GM19023 (cell line): ENCODE measurements at regions not wholly inside any gene's neighbourhood (a gene's known extent, or its start where the extent isn't known, plus 50 kb on each side); places are given as distances from the start of the nearest gene placed in this dataset.
"Not testable (repeated sequence)": the region's sequence is repeated elsewhere in the genome, so short reads cannot be mapped to it uniquely, and the experiment has no call there.

Experiments used
- ATAC-seq: cut with Tn5 transposase; IDR thresholded peaks from one replicate; pipeline ENCODE4 v1.9.1; 2021; ENCODE audit warnings: mild to moderate bottlenecking, moderate library complexity; ENCODE audit not compliant: unreplicated experiment

DNA sequence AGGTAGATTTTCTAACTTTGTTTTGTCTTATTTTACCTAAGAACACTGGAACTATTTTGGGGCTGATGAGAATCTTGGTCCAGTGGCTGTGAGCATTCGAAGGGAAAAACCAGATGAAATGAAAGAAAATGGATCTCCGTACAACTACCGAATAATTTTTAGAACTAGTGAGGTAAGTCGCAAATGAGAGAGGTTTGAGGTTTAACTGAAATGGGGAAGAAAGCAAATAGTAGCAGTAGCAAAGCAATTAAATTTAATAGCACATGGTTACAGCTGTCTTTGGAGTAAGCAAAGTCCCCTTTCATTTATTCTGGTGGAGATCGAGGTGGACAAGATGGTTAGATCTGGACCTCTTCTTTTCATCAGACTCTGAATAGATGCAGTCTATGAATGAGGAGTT is 313.5 kb upstream of the RGS6 start:
- ATAC-seq, result no peak

DNA sequence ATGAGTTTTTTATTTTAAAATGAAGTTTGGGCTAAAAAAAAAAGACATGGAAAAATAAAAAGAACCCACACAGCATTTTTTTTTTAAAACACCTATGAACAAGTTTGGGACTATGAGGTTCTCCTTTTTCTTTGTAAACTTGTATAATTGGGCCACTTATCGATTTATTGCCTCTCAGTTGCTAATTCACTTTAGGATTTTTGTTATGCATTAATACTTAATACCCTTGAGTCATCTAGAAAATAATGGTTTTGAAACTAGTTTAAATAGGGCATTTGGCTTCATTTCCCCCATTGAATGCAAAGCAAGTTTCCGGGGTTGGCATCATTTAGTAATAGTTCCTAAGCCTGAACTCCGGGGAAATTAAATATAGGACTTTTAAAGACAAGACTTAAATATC is 312.8 kb upstream of the RGS6 start:
- no peak for ATAC-seq

DNA sequence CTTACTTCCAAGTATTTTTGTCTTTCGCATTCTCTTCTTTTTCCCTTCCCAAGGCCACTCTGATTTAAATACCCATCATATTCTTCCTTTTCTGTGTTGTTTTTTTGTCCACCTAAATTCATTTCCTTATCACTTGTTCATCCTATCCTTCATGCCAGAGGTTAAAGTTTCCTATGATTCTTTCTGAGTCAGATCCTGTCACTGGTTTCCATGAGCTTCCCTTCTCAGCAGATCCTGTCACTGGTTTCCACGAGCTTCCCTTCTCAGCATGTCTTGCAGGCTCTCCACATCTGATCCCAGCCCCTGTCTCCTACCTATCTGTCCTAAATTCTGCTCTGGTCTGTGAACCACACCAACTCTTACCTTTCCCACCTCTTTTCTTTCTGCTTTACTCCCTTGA is 311.8 kb upstream of the RGS6 start:
- ATAC-seq, result no peak

DNA sequence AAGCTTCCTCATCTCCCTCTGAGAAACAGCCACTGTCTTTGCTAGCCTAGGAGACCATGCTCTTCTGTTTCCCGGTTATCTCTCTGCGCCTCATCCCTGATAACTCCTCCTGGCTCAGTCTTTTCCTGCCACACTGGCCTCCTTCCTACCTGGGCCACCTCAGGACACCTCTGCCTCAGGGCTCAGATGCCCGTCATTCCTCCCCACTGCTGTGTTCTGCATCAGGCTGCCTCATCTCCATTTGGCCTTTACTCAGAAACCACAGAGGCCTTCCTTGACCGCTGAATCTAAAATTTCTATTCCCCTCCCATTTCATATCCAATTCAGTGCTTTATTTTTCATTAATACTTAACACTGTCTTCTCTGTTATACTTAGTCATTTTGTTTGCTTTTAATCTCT is 311.0 kb upstream of the RGS6 start:
- no peak for ATAC-seq

DNA sequence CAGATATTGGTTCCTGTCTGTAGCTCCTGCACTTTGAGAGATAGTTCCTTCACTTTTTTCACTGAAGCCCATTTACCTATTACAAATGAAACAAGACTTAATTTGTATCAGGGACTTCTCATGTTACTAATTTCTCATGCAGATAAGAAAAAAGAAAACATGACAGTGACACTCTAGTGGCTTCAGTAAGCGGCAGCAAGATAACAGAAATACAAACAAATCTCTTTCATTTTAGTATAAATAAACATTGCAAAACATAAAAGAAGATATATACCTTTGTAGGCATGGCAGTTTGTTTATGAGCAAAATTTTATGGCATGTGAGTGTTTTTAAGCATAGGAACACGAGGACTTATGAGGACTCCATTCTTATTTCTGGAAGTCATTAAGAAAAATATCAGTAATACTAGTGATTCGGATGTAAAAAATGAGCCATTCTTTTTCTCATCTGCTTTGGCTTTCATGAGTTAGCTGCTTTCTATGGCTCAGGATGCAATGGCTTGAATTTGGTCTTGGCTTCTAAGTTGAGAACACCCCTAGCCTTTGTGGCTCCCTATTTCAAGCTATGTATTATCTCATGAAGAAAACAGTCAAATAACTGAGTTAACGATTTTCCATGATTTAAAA is 310.1 kb upstream of the RGS6 start:
- ATAC-seq, result no peak

DNA sequence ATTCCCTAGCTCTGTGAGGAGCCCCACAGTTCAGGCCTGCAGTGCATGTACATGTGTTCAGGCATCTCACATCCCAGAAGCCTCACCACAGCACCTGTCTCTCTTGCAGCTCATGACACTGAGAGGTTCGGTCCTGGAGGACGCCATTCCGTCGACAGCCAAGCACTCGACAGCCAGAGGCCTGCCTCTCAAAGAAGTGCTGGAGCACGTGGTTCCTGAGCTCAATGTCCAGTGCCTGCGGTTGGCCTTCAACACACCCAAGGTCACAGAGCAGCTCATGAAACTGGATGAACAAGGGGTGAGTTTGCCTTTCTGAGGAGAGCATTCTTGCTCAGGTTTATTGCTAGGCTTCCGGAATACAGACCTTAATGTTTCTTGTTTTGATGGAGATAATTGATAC is 308.3 kb upstream of the RGS6 start:
- no peak for ATAC-seq

DNA sequence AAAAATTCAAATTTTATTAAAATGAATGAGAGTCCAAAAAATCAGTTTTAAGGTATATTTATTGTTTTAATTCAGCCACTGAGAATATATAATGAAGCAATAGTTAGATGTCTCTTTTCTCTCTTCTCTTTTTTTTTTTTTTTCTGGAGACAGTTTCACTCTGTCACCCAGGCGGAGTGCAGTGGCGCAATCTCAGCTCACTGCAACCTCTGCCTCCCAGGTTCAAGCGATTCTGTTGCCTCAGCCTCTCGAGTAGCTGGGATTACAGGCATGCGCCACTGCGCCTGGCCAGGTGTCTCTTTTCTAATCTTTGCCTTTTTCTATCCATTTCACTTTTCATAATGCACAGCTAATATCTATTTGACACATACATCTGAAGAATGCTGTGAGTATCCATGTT is 307.1 kb upstream of the RGS6 start:
- no peak for ATAC-seq

DNA sequence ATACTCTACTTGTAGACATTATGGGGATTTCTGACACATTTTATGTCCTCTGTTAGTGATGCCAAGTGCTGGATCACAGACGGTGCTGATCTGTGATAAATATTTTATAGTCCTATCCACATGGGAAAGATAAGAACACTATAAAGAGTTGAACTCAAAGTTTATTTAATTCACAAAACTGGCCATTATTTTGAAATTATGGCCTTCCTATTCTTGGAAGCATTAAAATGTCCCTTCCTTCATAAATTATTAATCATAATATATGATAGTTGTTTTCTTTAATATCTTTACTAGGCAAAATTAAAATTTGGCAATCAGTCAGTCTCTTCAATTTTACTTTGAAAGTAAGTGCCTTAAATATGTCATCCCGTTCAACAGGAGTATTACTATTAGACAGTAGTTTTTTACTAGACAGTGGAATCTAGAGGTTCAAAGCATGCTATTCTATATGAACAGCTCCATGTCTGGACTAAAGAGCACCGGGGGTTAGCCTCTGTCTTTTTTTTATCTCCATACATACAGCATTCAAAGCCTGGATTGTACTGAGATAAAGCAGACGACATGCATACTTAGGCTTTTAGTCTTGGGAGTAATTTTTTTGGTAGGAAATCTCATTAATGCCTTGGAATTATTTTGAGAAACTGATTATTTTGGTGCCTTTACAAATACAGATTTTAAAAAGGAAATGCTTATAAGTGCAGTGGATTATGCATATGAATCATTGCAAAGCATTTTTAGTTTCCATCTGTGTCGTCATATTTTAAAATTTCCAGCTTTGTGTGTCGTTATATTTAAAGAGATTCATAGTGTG is 306.1 kb upstream of the RGS6 start:
- ATAC-seq, result no peak

DNA sequence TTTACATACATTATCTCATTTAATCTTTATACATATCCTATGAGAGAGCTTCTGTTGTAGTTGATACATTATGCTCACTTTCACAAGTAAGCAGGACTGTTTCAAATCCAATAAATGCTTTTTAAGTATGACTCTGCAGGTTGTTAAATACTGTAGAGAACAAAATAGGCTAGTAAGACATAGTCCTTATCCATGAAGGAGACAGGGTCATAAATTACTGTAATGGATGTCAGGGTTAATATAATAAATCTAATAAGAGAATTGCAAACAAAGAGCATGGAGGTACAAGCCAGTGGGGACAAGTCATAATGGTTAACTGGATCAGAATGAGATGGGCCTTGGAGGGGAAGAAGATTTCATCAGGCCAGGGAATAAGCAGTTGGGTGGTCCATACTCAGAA is 303.8 kb upstream of the RGS6 start:
- ATAC-seq, result no peak

DNA sequence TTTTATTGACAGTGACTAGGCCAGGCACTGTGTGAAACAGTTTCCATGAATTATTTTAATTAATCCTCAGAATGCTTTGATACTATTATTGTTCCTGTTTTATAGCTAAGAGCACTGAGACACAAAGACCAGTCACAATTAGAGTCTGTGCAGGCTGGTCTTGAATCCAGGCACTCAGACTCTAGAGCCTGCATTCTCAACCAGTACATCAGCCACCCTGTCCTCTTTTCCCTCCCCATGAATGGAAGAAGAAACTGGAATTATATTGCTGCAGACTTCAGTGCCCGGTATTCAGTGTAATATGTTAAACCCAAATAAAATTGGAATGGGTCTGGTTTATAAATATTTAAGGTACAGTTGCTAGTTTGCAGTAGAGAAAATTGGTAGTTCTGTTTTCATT is 303.0 kb upstream of the RGS6 start:
- ATAC-seq, result no peak

DNA sequence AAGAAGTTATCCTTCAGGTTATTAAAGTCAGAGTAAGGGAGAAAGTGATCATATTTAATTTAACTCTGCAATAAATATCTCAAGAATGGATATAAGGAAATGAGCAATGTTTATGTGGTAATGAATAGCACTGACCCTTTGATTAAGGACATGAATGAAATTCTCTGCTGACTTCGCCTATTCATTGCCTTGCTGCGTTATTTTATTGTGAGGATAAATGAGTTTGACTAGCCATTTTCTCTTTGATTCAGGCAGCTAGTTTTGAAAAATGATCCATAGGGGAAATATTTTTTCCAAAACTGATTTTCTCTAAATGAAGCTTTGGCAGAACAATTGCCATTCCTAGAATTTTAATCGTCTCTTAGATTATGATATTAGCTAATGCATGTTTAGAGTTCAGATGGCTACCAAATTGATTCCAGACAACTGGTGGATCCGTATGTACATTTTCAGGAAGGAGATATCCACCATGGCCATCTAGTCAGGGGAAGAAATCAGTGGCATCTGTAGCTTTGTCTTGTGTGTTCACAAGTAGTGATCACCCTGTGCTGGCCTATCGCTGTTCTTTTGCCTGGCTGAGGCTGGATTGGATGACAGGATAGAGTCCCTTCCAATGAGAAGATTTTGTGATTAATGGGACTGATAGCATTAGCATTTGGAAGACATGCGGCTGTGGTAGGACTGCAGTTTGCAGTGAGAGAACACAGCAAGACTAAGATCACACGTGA is 302.3 kb upstream of the RGS6 start:
- no peak for ATAC-seq

DNA sequence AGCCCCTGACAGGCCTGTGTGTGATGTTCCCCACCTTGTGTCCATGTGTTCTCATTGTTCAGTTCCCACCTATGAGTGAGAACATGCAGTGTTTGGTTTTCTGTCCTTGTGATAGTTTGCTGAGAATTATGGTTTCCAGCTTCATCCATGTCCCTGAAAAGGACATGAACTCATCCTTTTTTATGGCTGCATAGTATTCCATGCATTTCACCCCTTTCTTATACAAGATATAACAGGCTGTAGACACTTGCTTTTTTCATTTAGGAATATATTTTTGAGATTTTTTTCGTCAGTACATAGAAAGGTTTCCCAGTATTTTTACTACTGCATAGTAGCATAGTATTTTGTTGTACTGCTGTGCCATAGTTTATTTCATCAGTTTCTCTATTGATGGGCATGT is 301.2 kb upstream of the RGS6 start:
- not testable (repeated sequence) for ATAC-seq

DNA sequence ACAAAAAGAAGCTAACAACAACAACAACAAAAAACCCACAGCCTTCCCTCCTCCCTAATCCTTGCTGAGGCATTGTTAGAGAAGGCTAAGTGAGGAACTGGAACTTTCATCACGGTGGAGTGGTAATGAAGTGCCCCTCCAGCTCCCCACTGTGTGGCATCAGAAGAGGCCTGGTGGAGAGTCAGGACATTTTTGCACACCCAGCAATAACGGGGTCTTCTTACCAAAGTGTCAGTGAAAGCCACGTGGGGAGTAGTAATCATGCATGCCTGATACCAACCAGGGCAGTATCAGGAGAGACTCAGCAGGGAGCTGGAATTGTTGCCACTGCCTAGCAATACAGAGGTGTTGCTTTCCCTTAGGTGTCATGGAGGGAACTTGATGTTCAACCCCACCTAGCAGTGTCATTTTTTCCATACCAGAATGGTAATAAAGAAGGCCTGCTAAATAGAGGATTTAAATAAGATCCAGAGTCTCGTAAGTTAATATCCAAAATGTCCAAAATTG is 299.7 kb upstream of the RGS6 start:
- ATAC-seq, result no peak

DNA sequence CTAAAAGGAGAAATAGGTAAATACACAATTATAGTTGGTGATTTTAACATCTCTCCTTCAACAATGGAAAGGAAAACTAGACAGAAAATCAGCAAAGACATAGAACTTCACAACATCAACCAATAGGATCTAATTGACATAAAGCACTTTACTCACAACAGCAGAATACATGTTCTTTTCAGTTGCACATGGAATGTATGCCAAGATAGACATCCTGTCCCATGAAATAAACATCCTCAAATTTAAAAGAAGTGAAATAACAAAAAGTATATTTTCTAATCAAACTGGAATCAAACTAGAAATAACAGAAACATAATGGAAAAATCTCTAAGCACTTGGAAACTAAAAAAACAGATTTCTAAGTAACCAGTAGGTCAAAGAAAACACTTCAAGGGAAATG is 296.2 kb upstream of the RGS6 start:
- ATAC-seq, result no peak

DNA sequence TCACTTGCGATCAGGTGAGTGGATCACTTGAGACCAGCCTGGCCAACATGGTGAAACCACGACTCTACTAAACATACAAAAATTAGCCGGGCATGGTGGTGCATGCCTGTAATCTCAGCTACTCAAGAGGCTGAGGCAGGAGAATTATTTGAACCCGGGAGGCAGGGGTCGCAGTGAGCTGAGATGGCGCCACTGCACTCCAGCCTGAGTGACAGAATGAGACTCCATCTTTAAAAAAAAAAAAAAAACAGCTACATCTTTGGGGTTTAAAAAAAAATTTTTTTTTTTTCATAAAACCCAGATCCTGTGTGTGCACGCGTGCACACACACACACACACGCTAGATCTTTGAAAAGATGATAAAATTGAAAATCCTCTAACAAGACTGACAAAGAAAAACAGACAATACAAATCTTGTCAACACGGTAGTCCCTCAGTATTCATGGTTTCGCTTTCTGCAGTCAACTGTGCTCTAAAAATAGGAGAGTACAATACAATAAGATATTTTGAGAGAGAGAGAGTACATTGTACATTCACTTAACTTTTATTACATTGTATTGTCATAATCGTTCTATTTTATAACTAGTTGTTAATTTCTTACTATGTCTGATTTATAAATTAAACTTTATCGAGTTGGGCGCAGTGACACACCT is 295.3 kb upstream of the RGS6 start:
- ATAC-seq, result no peak

DNA sequence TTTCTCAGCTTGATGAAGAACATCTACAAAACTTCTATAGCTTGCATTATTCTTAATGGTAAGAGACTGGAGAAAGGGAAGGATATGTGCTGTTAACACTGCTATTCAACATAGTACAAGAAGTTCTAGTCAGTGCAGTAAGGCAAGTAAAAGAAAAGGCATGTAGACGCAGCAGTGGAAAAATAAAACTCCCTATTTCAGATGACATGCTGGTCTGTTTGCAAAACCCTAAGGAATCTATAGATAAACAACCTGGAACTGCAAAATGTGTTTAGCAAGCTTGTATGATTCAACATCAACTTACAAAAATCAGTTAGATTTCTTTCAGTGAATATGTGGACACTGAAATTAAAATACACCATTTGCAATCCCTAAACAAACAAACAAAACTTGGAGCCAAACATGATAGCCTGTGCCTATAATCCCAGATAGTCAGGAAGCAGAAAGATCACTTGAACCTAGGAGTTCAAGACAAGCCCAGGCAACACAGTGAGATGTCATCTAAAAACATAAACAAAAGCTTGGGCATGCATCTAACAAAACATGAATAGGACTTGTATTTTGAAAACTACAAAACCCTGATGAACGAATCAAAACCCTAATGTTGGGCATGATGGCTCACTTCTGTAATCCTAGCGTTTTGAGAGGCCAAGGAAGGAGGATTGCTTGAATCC is 293.6 kb upstream of the RGS6 start:
- no peak for ATAC-seq

DNA sequence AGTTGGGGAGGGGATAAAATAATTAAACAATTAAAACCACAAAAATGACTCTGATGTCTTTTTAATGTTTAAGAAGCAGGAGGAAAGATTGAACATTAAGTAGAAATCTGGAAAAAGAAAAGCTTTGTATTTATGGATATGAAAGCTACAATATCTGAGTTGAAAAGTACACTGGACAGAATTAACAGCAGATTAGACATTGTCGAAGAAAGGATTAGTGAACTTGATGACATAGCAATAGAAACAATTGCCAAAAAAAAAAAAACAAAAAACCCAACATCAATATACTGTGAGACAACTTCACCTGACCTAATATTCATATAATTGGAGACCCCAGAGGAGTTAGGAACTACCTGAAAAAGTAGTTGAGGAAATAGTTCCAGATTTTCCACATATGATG is 289.5 kb upstream of the RGS6 start:
- ATAC-seq, result no peak

DNA sequence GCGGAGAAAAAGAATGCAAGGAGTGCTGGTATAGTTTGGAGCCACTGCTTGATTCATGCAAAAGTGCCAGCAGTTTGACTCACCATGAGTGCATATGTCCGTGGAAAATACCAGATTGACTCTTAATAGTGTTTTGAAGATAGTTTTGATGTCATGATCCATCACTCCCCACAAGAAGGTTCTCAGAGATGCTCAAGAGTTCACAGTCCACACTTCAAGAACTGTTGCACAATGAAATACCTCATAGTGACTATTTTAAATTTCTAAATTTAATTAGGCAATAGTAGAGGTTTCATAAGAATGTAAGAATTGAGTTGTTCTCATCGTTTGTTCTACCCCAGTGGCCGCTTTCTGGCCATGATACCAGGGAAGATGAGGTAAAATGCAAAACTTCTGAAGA is 286.6 kb upstream of the RGS6 start:
- ATAC-seq, result no peak

DNA sequence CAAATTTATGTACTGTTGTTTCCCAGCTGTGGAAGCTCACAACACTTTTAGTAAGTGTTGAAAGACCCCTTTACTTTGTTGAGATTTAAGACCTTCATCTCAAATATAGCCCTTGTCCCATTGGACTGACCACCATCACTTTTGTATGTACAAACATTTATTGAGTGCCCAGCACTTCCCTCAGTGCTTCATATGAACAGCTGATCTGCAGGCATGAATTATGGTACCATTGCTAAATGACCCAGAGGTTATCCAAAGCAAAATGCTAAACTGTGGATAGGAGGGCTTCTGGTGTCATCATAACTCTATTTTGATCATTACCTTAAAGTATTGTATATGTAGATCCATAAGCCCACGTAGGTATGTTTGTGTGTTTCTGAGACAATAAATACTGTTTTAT is 285.7 kb upstream of the RGS6 start:
- ATAC-seq, result no peak

DNA sequence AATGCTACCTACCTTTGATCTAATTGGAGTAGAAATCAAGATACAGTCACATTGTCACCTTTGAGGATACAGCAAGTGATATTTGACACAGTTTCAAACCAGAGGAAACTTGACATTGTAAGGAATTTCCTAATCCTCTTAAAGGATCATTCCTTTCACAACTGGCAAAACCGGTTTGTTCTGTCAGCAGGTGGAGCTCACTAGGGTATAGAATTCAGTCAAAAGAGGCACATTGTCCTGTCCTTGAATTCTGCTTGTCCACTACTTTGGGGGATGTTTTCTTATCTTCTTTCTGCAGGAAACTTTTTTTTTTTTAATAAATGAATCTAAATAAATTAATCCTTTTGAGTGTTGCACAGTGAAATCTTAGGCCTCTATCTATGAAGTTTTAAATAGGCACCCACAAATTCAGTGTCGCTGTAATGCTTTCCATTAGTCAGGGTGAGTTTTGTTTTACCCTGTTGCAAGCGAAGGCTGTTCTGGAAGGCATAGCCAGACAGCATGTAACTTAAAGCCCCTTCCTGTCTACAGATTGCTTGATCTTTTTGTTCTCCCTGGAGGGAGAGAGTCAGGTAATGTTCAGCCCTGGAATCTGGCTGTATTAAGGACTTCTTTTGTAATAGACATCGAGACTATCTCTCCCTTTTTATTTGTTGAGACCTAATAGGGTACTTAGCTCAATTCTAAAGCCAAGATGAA is 285.0 kb upstream of the RGS6 start:
- ATAC-seq, result no peak
